K562 (cell line): ENCODE measurements at regions not wholly inside any gene's neighbourhood (a gene's known extent, or its start where the extent isn't known, plus 50 kb on each side); places are given as distances from the start of the nearest gene placed in this dataset.

ENCODE experiments used
- BCL6 ChIP-seq: fragments of 250-450 bp; sonication (Bioruptor Pico); IDR thresholded peaks from 2 replicates; pipeline ENCODE4 v1.4.0; 2020
- CBX8 ChIP-seq: fragments of 200-600 bp; sonication (generic); IDR thresholded peaks from 2 replicates; pipeline ENCODE4 v1.6.1; 2012; ENCODE audit warnings: borderline replicate concordance, mixed run types, low read depth, mild to moderate bottlenecking, moderate library complexity, mixed read lengths, low read length, control low read depth, inconsistent platforms; ENCODE audit not compliant: poor library complexity, severe bottlenecking; ENCODE audit errors: extremely low read depth
- CREB1 ChIP-seq, 2 experiments: sonication (generic) in 1 of 2; formaldehyde crosslinking in 1 of 2; IDR thresholded peaks; 2 replicates each; pipeline versions ENCODE4 v1.6.1 to v1.8.0; 2012 to 2022; ENCODE audit warnings: inconsistent platforms in 1 of 2, mild to moderate bottlenecking in 1 of 2, missing genetic modification reagents in 1 of 2, moderate library complexity in 1 of 2
- E2F1 ChIP-seq: sonication (generic); formaldehyde crosslinking; IDR thresholded peaks from 2 replicates; pipeline ENCODE4 v1.8.1; 2023; ENCODE audit warnings: mild to moderate bottlenecking, missing genetic modification reagents, moderate library complexity
- ESRRA ChIP-seq: fragments of 450-650 bp; IDR thresholded peaks from 2 replicates; pipeline ENCODE4 v1.6.1; 2014; ENCODE audit warnings: low read depth, mild to moderate bottlenecking, moderate library complexity, borderline replicate concordance
- FOXJ3 ChIP-seq: sonication (generic); formaldehyde crosslinking; IDR thresholded peaks from 2 replicates; pipeline ENCODE4 v1.4.0; 2020; ENCODE audit warnings: mild to moderate bottlenecking, missing genetic modification reagents
- HDAC3 ChIP-seq: fragments of 450-650 bp; IDR thresholded peaks from 2 replicates; pipeline ENCODE4 v1.6.1; 2018; ENCODE audit warnings: borderline replicate concordance, mild to moderate bottlenecking, moderate library complexity; ENCODE audit not compliant: partially characterized antibody
- HMG20B ChIP-seq: fragments of 250-450 bp; sonication (Bioruptor Pico); IDR thresholded peaks from 2 replicates; pipeline ENCODE4 v1.5.0; 2021; ENCODE audit warnings: mild to moderate bottlenecking
- KHSRP ChIP-seq: fragments of 450-650 bp; IDR thresholded peaks from 2 replicates; pipeline ENCODE4 v1.6.1; 2017
- NR2C1 ChIP-seq, 2 experiments: fragments of 450-650 bp; IDR thresholded peaks; 2 replicates each; pipeline ENCODE4 v1.6.1; 2017; ENCODE audit warnings: mild to moderate bottlenecking in 2 of 2, antibody characterized with exemption in 1 of 2, inconsistent platforms in 1 of 2, missing compliant biosample characterization in 1 of 2, missing genetic modification characterization in 1 of 2
- PHTF2 ChIP-seq: fragments of 250-450 bp; sonication (Bioruptor Pico); IDR thresholded peaks from 2 replicates; pipeline ENCODE4 v1.5.0; 2021; ENCODE audit warnings: mild to moderate bottlenecking
- POLR2B ChIP-seq: fragments of 450-650 bp; IDR thresholded peaks from 2 replicates; pipeline ENCODE4 v1.6.1; 2018; ENCODE audit warnings: low read depth; ENCODE audit not compliant: partially characterized antibody
- SLC30A9 ChIP-seq: fragments of 250-450 bp; sonication (Bioruptor Pico); IDR thresholded peaks from 2 replicates; pipeline ENCODE4 v1.8.0; 2022; ENCODE audit warnings: mild to moderate bottlenecking, moderate library complexity
- TAF15 ChIP-seq: fragments of 200-400 bp; formaldehyde crosslinking; IDR thresholded peaks from 2 replicates; pipeline ENCODE4 v1.6.1; 2017; ENCODE audit warnings: mild to moderate bottlenecking, low read depth, low read length, moderate library complexity
- TAF7 ChIP-seq: fragments of 450-650 bp; IDR thresholded peaks from 2 replicates; pipeline ENCODE4 v1.6.1; 2016; ENCODE audit warnings: missing genetic modification characterization, missing compliant biosample characterization
- TAF9B ChIP-seq: fragments of 450-650 bp; IDR thresholded peaks from 2 replicates; pipeline ENCODE4 v1.6.1; 2018; ENCODE audit warnings: mild to moderate bottlenecking; ENCODE audit not compliant: partially characterized antibody
- TOE1 ChIP-seq, 2 experiments: fragments of 450-650 bp in 1 of 2; sonication (generic) in 1 of 2; formaldehyde crosslinking in 1 of 2; IDR thresholded peaks; 2 replicates each; pipeline versions ENCODE4 v1.7.1 to v1.8.0; 2016 to 2022; ENCODE audit warnings: borderline replicate concordance in 2 of 2, mild to moderate bottlenecking in 2 of 2, antibody characterized with exemption in 1 of 2, inconsistent platforms in 1 of 2, low read depth in 1 of 2, missing genetic modification reagents in 1 of 2, moderate library complexity in 1 of 2
- ZBTB1 ChIP-seq: sonication (generic); formaldehyde crosslinking; IDR thresholded peaks from 2 replicates; pipeline ENCODE4 v1.8.1; 2023; ENCODE audit warnings: missing genetic modification reagents, low read depth, mild to moderate bottlenecking, borderline replicate concordance
- ZFPM2 ChIP-seq: fragments of 250-450 bp; sonication (Bioruptor Pico); IDR thresholded peaks from 2 replicates; pipeline ENCODE4 v1.5.1; 2022; ENCODE audit warnings: mild to moderate bottlenecking
- ZNF134 ChIP-seq: fragments of 250-450 bp; sonication (Bioruptor Pico); conservative IDR thresholded peaks from 2 replicates; pipeline ENCODE4 v1.4.0; 2020
- ZNF436 ChIP-seq: fragments of 250-450, 450-650 bp; sonication (Bioruptor Pico); formaldehyde crosslinking; IDR thresholded peaks from 2 replicates; pipeline ENCODE4 v1.7.0; 2020; ENCODE audit warnings: mild to moderate bottlenecking
- TF ChIP-seq, protein P1 (sequence below): fragments of 150-350 bp; conservative IDR thresholded peaks from 2 replicates; pipeline ENCODE4 v1.6.1; 2014; ENCODE audit warnings: low read length
- TF ChIP-seq, protein P2 (sequence below), 2 experiments: fragments of 450-650 bp in 1 of 2; sonication (generic) in 1 of 2; formaldehyde crosslinking in 1 of 2; IDR thresholded peaks in 1 of 2; conservative IDR thresholded peaks in 1 of 2; 2 replicates each; pipeline versions ENCODE4 v1.6.1 to v1.8.1; 2016 to 2023; ENCODE audit warnings: mild to moderate bottlenecking in 2 of 2, moderate library complexity in 2 of 2, inconsistent platforms in 1 of 2, missing genetic modification reagents in 1 of 2

- TF ChIP-seq, protein P1, sequence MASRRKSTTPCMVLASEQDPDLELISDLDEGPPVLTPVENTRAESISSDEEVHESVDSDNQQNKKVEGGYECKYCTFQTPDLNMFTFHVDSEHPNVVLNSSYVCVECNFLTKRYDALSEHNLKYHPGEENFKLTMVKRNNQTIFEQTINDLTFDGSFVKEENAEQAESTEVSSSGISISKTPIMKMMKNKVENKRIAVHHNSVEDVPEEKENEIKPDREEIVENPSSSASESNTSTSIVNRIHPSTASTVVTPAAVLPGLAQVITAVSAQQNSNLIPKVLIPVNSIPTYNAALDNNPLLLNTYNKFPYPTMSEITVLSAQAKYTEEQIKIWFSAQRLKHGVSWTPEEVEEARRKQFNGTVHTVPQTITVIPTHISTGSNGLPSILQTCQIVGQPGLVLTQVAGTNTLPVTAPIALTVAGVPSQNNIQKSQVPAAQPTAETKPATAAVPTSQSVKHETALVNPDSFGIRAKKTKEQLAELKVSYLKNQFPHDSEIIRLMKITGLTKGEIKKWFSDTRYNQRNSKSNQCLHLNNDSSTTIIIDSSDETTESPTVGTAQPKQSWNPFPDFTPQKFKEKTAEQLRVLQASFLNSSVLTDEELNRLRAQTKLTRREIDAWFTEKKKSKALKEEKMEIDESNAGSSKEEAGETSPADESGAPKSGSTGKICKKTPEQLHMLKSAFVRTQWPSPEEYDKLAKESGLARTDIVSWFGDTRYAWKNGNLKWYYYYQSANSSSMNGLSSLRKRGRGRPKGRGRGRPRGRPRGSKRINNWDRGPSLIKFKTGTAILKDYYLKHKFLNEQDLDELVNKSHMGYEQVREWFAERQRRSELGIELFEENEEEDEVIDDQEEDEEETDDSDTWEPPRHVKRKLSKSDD, result 0 out of 2 replicates have a peak, but pooled peaks have one; percentile 24
- TF ChIP-seq HDAC3, result no peak
- TF ChIP-seq TOE1 (IDR thresholded peaks at IDR 0.05; ENCODE audit: borderline replicate concordance), result peak; percentile 29; the same call in 1 of the 2 replicates
- TF ChIP-seq TOE1 (CRISPR knock-in tag; IDR thresholded peaks at IDR 0.05; ENCODE audit: borderline replicate concordance, low read depth), result no peak
- TF ChIP-seq SLC30A9 (CRISPR knock-in tag), result no peak
- no peak for TF ChIP-seq ZFPM2 (CRISPR knock-in tag)
- no peak for TF ChIP-seq CREB1 (IDR thresholded peaks at IDR 0.05)
- no peak for TF ChIP-seq CREB1 (CRISPR knock-in tag; IDR thresholded peaks at IDR 0.05)
- TF ChIP-seq POLR2B, result no peak
- TF ChIP-seq BCL6 (CRISPR knock-in tag), result no peak
- TF ChIP-seq HMG20B (CRISPR knock-in tag), result no peak
- no peak for TF ChIP-seq NR2C1 (IDR thresholded peaks at IDR 0.05)
- TF ChIP-seq NR2C1 (tag; IDR thresholded peaks at IDR 0.05), result no peak
- TF ChIP-seq PHTF2 (CRISPR knock-in tag), result no peak
- no peak for TF ChIP-seq TAF7 (tag)
- peak; percentile 66; the same call in 1 of the 2 replicates for TF ChIP-seq ESRRA
- TF ChIP-seq ZBTB1 (CRISPR knock-in tag), result no peak
- TF ChIP-seq, protein P2, sequence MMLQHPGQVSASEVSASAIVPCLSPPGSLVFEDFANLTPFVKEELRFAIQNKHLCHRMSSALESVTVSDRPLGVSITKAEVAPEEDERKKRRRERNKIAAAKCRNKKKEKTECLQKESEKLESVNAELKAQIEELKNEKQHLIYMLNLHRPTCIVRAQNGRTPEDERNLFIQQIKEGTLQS (IDR thresholded peaks at IDR 0.05), result 0 out of 2 replicates have a peak, but pooled peaks have one; percentile 12
- TF ChIP-seq, protein P2 (CRISPR knock-in tag; conservative IDR thresholded peaks at IDR 0.05), result 0 out of 2 replicates have a peak, but pooled peaks have one; percentile 46
- no peak for TF ChIP-seq ZNF436 (CRISPR knock-in tag)
- TF ChIP-seq TAF15, result no peak
- no peak for TF ChIP-seq TAF9B
- no peak for TF ChIP-seq E2F1
- no peak for TF ChIP-seq CBX8
- TF ChIP-seq FOXJ3 (CRISPR knock-in tag), result no peak
- no peak for TF ChIP-seq ZNF134 (CRISPR knock-in tag)
- TF ChIP-seq KHSRP, result no peak
Observed at GRCh38 chr6:28725890-28726348, 197.9 kb downstream of the TRIM27 start (continued).
